Karpas-422 (cell line): ENCODE measurements at regions not wholly inside any gene's neighbourhood (a gene's known extent, or its start where the extent isn't known, plus 50 kb on each side); places are given as distances from the start of the nearest gene placed in this dataset.

Experiments used
- DNase-seq: peaks from one replicate; pipeline ENCODE4 v3.0.0-alpha.2; 2015
- H2AFZ ChIP-seq: fragments of 200-600 bp; sonication (generic); 2 replicates; pipeline ENCODE4 v1.6.1; 2014; ENCODE audit warnings: antibody characterized with exemption, low read length, mixed read lengths
- H3K27ac ChIP-seq: fragments of 200-600 bp; sonication (generic); 2 replicates; pipeline ENCODE4 v1.5.1; 2014; ENCODE audit warnings: mild to moderate bottlenecking, low read length, moderate library complexity
- H3K27me3 ChIP-seq: fragments of 200-600 bp; sonication (generic); 2 replicates; pipeline ENCODE4 v1.6.1; 2014; ENCODE audit warnings: low read length, mixed read lengths
- H3K36me3 ChIP-seq: fragments of 200-600 bp; sonication (generic); 2 replicates; pipeline ENCODE4 v1.6.1; 2014; ENCODE audit warnings: low read length, mixed read lengths; ENCODE audit not compliant: insufficient read depth
- H3K4me1 ChIP-seq: fragments of 200-600 bp; sonication (generic); 2 replicates; pipeline ENCODE4 v1.6.1; 2014; ENCODE audit warnings: mild to moderate bottlenecking, low read length, mixed read lengths
- H3K4me2 ChIP-seq: fragments of 200-600 bp; sonication (generic); 2 replicates; pipeline ENCODE4 v1.6.1; 2014; ENCODE audit warnings: low read length, low read depth, mild to moderate bottlenecking; ENCODE audit not compliant: poor library complexity, severe bottlenecking
- H3K4me3 ChIP-seq: fragments of 200-600 bp; sonication (generic); 2 replicates; pipeline ENCODE4 v1.5.1; 2014; ENCODE audit warnings: mild to moderate bottlenecking, antibody characterized with exemption, low read length, mixed read lengths
- H3K79me2 ChIP-seq: fragments of 200-600 bp; sonication (generic); 2 replicates; pipeline ENCODE4 v1.6.1; 2014; ENCODE audit warnings: mild to moderate bottlenecking, low read length, mixed read lengths
- H3K9ac ChIP-seq: fragments of 200-600 bp; sonication (generic); 2 replicates; pipeline ENCODE4 v1.6.0; 2014; ENCODE audit warnings: low read length
- H3K9me2 ChIP-seq: fragments of 200-600 bp; sonication (generic), shearing (Covaris generic); replicated peaks from 2 replicates; pipeline ENCODE4 v1.6.0; 2014; ENCODE audit warnings: mild to moderate bottlenecking, low read length, moderate library complexity; ENCODE audit not compliant: insufficient read depth
- H3K9me3 ChIP-seq: fragments of 300-700, 200-600 bp; sonication (generic); 2 replicates; pipeline ENCODE4 v1.6.1; 2014; ENCODE audit warnings: low read length, mixed read lengths
- H4K20me1 ChIP-seq: fragments of 200-600 bp; sonication (generic); 2 replicates; pipeline ENCODE4 v1.6.1; 2014; ENCODE audit warnings: mild to moderate bottlenecking, antibody characterized with exemption, low read length, low read depth; ENCODE audit not compliant: insufficient read depth

- no peaks in the 10 kb centered on the region for H3K79me2 ChIP-seq
- no peak overlapping the region for H2AFZ ChIP-seq
- no peak overlapping the region for H3K9ac ChIP-seq
- no peaks in the 10 kb centered on the region for H4K20me1 ChIP-seq
- H3K27me3 ChIP-seq = no peaks in the 10 kb centered on the region
- no peak overlapping the region for H3K27ac ChIP-seq
- no peak for DNase-seq
- no peaks in the 10 kb centered on the region for H3K4me1 ChIP-seq
- no peak overlapping the region for H3K4me3 ChIP-seq
- H3K9me2 ChIP-seq = no peaks in the 10 kb centered on the region
- H3K4me2 ChIP-seq = no peak overlapping the region
- H3K9me3 ChIP-seq = no peaks in the 10 kb centered on the region
- H3K36me3 ChIP-seq = no peaks in the 10 kb centered on the region
These were observed 384.8 kb upstream of the PROX1 start for GRCh38 chr1:213602796-213603486.

GRCh38 chr1:213604477-213604876, 383.3 kb upstream of the PROX1 start:
- Histone ChIP-seq H3K9me3 (no peaks in the 10 kb centered on the region), H3K27ac (no peak overlapping the region), H3K9me2 (no peaks in the 10 kb centered on the region), H3K79me2 (no peaks in the 10 kb centered on the region), H3K4me1 (no peaks in the 10 kb centered on the region), H3K4me3 (no peak overlapping the region), H4K20me1 (no peaks in the 10 kb centered on the region), H3K9ac (no peak overlapping the region), H3K36me3 (no peaks in the 10 kb centered on the region), H3K4me2 (no peak overlapping the region), H3K27me3 (no peaks in the 10 kb centered on the region), H2AFZ (no peak overlapping the region)
- DNase-seq = no peak

- Histone ChIP-seq H2AFZ (no peak overlapping the region), H3K9me3 (no peaks in the 10 kb centered on the region), H3K36me3 (no peaks in the 10 kb centered on the region), H3K4me2 (no peak overlapping the region), H3K9ac (no peak overlapping the region), H4K20me1 (no peaks in the 10 kb centered on the region), H3K4me3 (no peak overlapping the region), H3K79me2 (no peaks in the 10 kb centered on the region), H3K9me2 (no peaks in the 10 kb centered on the region), H3K4me1 (no peaks in the 10 kb centered on the region), H3K27ac (no peak overlapping the region), H3K27me3 (no peaks in the 10 kb centered on the region)
- no peak for DNase-seq
These were observed 382.0 kb upstream of the PROX1 start for GRCh38 chr1:213605732-213606131.

GRCh38 chr1:213606252-213606820, 381.4 kb upstream of the PROX1 start:
- Histone ChIP-seq H3K9ac (no peak overlapping the region), H3K9me2 (no peaks in the 10 kb centered on the region), H3K27me3 (no peaks in the 10 kb centered on the region), H2AFZ (no peak overlapping the region), H3K79me2 (no peaks in the 10 kb centered on the region), H3K36me3 (no peaks in the 10 kb centered on the region), H3K9me3 (no peaks in the 10 kb centered on the region), H3K4me2 (no peak overlapping the region), H3K4me1 (no peaks in the 10 kb centered on the region), H3K4me3 (no peak overlapping the region), H4K20me1 (no peaks in the 10 kb centered on the region), H3K27ac (no peak overlapping the region)
- no peak for DNase-seq

GRCh38 chr1:213613549-213613948, 374.2 kb upstream of the PROX1 start:
- Histone ChIP-seq H2AFZ (no peak overlapping the region), H3K79me2 (no peaks in the 10 kb centered on the region), H3K9me2 (no peaks in the 10 kb centered on the region), H4K20me1 (no peaks in the 10 kb centered on the region), H3K9ac (no peak overlapping the region), H3K9me3 (no peaks in the 10 kb centered on the region), H3K36me3 (no peaks in the 10 kb centered on the region), H3K4me1 (no peaks in the 10 kb centered on the region), H3K27ac (no peak overlapping the region), H3K27me3 (no peaks in the 10 kb centered on the region), H3K4me2 (no peak overlapping the region), H3K4me3 (no peak overlapping the region)
- DNase-seq = no peak

GRCh38 chr1:213615226-213615916, 372.4 kb upstream of the PROX1 start:
- H3K9me3 ChIP-seq = no peaks in the 10 kb centered on the region
- no peak overlapping the region for H2AFZ ChIP-seq
- no peak for DNase-seq
- H3K27me3 ChIP-seq = no peaks in the 10 kb centered on the region
- H3K4me1 ChIP-seq = no peaks in the 10 kb centered on the region
- no peak overlapping the region for H3K27ac ChIP-seq
- H4K20me1 ChIP-seq = no peaks in the 10 kb centered on the region
- no peak overlapping the region for H3K4me2 ChIP-seq
- H3K36me3 ChIP-seq = no peaks in the 10 kb centered on the region
- no peak overlapping the region for H3K9ac ChIP-seq
- H3K4me3 ChIP-seq = no peak overlapping the region
- no peaks in the 10 kb centered on the region for H3K9me2 ChIP-seq
- H3K79me2 ChIP-seq = no peaks in the 10 kb centered on the region

GRCh38 chr1:213617133-213617532, 370.6 kb upstream of the PROX1 start:
- Histone ChIP-seq H3K9me2 (no peaks in the 10 kb centered on the region), H3K4me2 (no peak overlapping the region), H2AFZ (no peak overlapping the region), H3K79me2 (no peaks in the 10 kb centered on the region), H3K27ac (no peak overlapping the region), H4K20me1 (no peaks in the 10 kb centered on the region), H3K27me3 (no peaks in the 10 kb centered on the region), H3K9me3 (no peaks in the 10 kb centered on the region), H3K9ac (no peak overlapping the region), H3K4me3 (no peak overlapping the region), H3K4me1 (no peaks in the 10 kb centered on the region), H3K36me3 (no peaks in the 10 kb centered on the region)
- DNase-seq = no peak

GRCh38 chr1:213618094-213618493, 369.7 kb upstream of the PROX1 start:
- no peaks in the 10 kb centered on the region for H3K9me2 ChIP-seq
- no peak overlapping the region for H3K27ac ChIP-seq
- no peak for DNase-seq
- no peak overlapping the region for H3K4me2 ChIP-seq
- no peaks in the 10 kb centered on the region for H3K9me3 ChIP-seq
- no peaks in the 10 kb centered on the region for H4K20me1 ChIP-seq
- no peaks in the 10 kb centered on the region for H3K4me1 ChIP-seq
- no peak overlapping the region for H2AFZ ChIP-seq
- H3K4me3 ChIP-seq = no peak overlapping the region
- H3K79me2 ChIP-seq = no peaks in the 10 kb centered on the region
- no peaks in the 10 kb centered on the region for H3K36me3 ChIP-seq
- H3K27me3 ChIP-seq = no peaks in the 10 kb centered on the region
- H3K9ac ChIP-seq = no peak overlapping the region
